HL-60 (cell line): ENCODE measurements at regions not wholly inside any gene's neighbourhood (a gene's known extent, or its start where the extent isn't known, plus 50 kb on each side); places are given as distances from the start of the nearest gene placed in this dataset.

Experiments
- DNase-seq, 2 experiments: peaks; one replicate each; pipeline ENCODE4 v3.0.0-alpha.2; 2010 to 2020; ENCODE audit warnings: low read depth in 1 of 2, low spot score in 1 of 2
- H3K27ac ChIP-seq: fragments of 250-450 bp; sonication (Bioruptor Pico); replicated peaks from 2 replicates; pipeline ENCODE4 v1.5.1; 2020; ENCODE audit warnings: mild to moderate bottlenecking, moderate library complexity
- H3K27me3 ChIP-seq: fragments of 250-450 bp; sonication (Bioruptor Pico); 2 replicates; pipeline ENCODE4 v1.5.1; 2021; ENCODE audit warnings: mild to moderate bottlenecking, moderate library complexity; ENCODE audit not compliant: insufficient read depth, poor library complexity, severe bottlenecking
- H3K4me3 ChIP-seq: replicated peaks from 2 replicates; pipeline ENCODE4 v1.5.1; 2011; ENCODE audit warnings: mild to moderate bottlenecking, control low read depth, low read length; ENCODE audit not compliant: insufficient read depth
- GABPA ChIP-seq: IDR thresholded peaks from 2 replicates; pipeline ENCODE4 v1.6.1; 2012; ENCODE audit warnings: low read depth
- POLR2AphosphoS5 ChIP-seq: IDR thresholded peaks from 2 replicates; pipeline ENCODE4 v1.6.1; 2012; ENCODE audit warnings: low read depth
- REST ChIP-seq: IDR thresholded peaks from 2 replicates; pipeline ENCODE4 v1.6.1; 2012; ENCODE audit warnings: low read depth; ENCODE audit not compliant: insufficient replicate concordance
- SPI1 ChIP-seq: IDR thresholded peaks from 2 replicates; pipeline ENCODE4 v1.6.1; 2012; ENCODE audit warnings: low read depth, mild to moderate bottlenecking, borderline replicate concordance
- TF ChIP-seq, protein P1 (sequence below): IDR thresholded peaks from one replicate; pipeline ENCODE4 v1.5.1; 2011; ENCODE audit warnings: low read length, control low read depth, inconsistent platforms; ENCODE audit not compliant: insufficient read depth

GRCh38 chr10:84054743-84055142, 84.6 kb upstream of the GHITM start:
- DNase-seq = no peak
- Histone ChIP-seq H3K27ac (no peak overlapping the region), H3K4me3 (no peak overlapping the region), H3K27me3 (no peaks in the 10 kb centered on the region)
- TF ChIP-seq POLR2AphosphoS5 (no peak), GABPA (no peak), SPI1 (no peak), REST (no peak)
- TF ChIP-seq, protein P1, sequence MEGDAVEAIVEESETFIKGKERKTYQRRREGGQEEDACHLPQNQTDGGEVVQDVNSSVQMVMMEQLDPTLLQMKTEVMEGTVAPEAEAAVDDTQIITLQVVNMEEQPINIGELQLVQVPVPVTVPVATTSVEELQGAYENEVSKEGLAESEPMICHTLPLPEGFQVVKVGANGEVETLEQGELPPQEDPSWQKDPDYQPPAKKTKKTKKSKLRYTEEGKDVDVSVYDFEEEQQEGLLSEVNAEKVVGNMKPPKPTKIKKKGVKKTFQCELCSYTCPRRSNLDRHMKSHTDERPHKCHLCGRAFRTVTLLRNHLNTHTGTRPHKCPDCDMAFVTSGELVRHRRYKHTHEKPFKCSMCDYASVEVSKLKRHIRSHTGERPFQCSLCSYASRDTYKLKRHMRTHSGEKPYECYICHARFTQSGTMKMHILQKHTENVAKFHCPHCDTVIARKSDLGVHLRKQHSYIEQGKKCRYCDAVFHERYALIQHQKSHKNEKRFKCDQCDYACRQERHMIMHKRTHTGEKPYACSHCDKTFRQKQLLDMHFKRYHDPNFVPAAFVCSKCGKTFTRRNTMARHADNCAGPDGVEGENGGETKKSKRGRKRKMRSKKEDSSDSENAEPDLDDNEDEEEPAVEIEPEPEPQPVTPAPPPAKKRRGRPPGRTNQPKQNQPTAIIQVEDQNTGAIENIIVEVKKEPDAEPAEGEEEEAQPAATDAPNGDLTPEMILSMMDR = no peak

GRCh38 chr10:84059526-84059925, 79.8 kb upstream of the GHITM start:
- Histone ChIP-seq H3K4me3 (no peak overlapping the region), H3K27me3 (no peaks in the 10 kb centered on the region), H3K27ac (no peak overlapping the region)
- TF ChIP-seq REST (no peak), POLR2AphosphoS5 (no peak), SPI1 (no peak), GABPA (no peak)
- TF ChIP-seq, protein P1 = no peak
- no peak for DNase-seq

DNA sequence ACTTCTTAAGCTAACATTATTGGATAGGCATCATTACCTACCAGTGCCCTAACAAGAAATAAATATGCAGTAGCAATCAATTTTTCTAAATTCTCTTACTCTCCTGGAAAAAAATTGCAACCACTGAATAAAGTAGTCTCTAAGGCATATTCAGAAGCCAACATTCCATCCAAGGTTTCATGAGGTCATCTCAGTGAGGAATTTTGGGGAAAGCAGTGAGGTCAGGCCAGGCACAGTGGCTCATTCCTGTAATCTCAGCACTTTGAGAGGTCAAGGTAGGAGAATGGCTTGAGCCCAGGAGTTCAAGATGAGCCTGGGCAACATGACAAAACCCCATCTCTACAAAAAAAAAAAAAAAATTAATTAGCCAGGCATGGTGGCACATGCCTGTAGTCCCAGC, 75.9 kb upstream of the GHITM start:
- TF ChIP-seq, protein P1 = no peak
- TF ChIP-seq REST (no peak), SPI1 (no peak), GABPA (no peak), POLR2AphosphoS5 (no peak)
- Histone ChIP-seq H3K27me3 (no peaks in the 10 kb centered on the region), H3K4me3 (no peak overlapping the region), H3K27ac (no peak overlapping the region)
- no peak for DNase-seq
